SK-N-SH (cell line): ENCODE measurements at regions not wholly inside any gene's neighbourhood (a gene's known extent, or its start where the extent isn't known, plus 50 kb on each side); places are given as distances from the start of the nearest gene placed in this dataset.

ENCODE experiments used
- CTCF ChIA-PET: fragments of 300-600, 350-600 bp; formaldehyde crosslinking; extraction: SDS; loops from one replicate; lab custom pipeline; 2021; lab: Yijun Ruan, JAX
- POLR2A ChIA-PET: fragments of 350-600 bp; sonication (Branson Sonifier 250); formaldehyde crosslinking; extraction: SDS; loops from one replicate; lab custom pipeline; 2020; ENCODE audit warnings: antibody characterized with exemption, inconsistent platforms; lab: Yijun Ruan, JAX
- DNase-seq: peaks from one replicate; pipeline ENCODE4 v3.0.0; 2012
- H2AFZ ChIP-seq: fragments of 200-600 bp; sonication (generic); 2 replicates; pipeline ENCODE4 v1.8.1; 2016; ENCODE audit warnings: antibody characterized with exemption, mild to moderate bottlenecking, low read depth
- H3F3A ChIP-seq: fragments of 200-600 bp; sonication (generic); replicated peaks from 2 replicates; pipeline ENCODE3; 2016; ENCODE audit warnings: antibody characterized with exemption, mild to moderate bottlenecking; ENCODE audit not compliant: insufficient read depth
- H3K27ac ChIP-seq, 2 experiments: fragments of 200-500 bp in 1 of 2; fragments of 200-600 bp in 1 of 2; sonication (Bioruptor generic) in 1 of 2; sonication (generic), shearing (Covaris generic) in 1 of 2; 2 replicates each; pipeline versions ENCODE4 v1.5.1 to v1.6.1; 2014 to 2016; ENCODE audit warnings: low read depth in 2 of 2, inconsistent platforms in 1 of 2, low read length in 1 of 2, mild to moderate bottlenecking in 1 of 2, mixed read lengths in 1 of 2
- H3K27me3 ChIP-seq: fragments of 200-600 bp; sonication (generic), shearing (Covaris generic); 2 replicates; pipeline ENCODE4 v1.6.1; 2016; ENCODE audit warnings: mixed run types; ENCODE audit not compliant: insufficient read depth
- H3K36me3 ChIP-seq, 2 experiments: fragments of 200-500 bp in 1 of 2; fragments of 200-600 bp in 1 of 2; sonication (Bioruptor generic) in 1 of 2; sonication (generic) in 1 of 2; replicated peaks in 1 of 2; 2 replicates each; pipeline versions ENCODE3 to v1.5.1; 2014 to 2016; ENCODE audit warnings: low read length in 1 of 2, mild to moderate bottlenecking in 1 of 2; ENCODE audit not compliant: insufficient read depth in 2 of 2, control insufficient read depth in 1 of 2
- H3K4me1 ChIP-seq, 2 experiments: fragments of 200-500 bp in 1 of 2; fragments of 200-600 bp in 1 of 2; sonication (Bioruptor generic) in 1 of 2; sonication (generic), shearing (Covaris generic) in 1 of 2; 2 replicates each; pipeline versions ENCODE4 v1.5.1 to v1.6.1; 2014 to 2016; ENCODE audit warnings: low read depth in 1 of 2, low read length in 1 of 2, mixed run types in 1 of 2; ENCODE audit not compliant: insufficient read depth in 2 of 2, control insufficient read depth in 1 of 2
- H3K4me2 ChIP-seq: fragments of 200-600 bp; sonication (generic), shearing (Covaris generic); 2 replicates; pipeline ENCODE4 v1.6.1; 2017; ENCODE audit warnings: mixed run types
- H3K4me3 ChIP-seq, 2 experiments: fragments of 200-500 bp in 1 of 2; fragments of 200-600 bp in 1 of 2; sonication (Bioruptor generic) in 1 of 2; sonication (generic), shearing (Covaris generic) in 1 of 2; 2 replicates each; pipeline versions ENCODE4 v1.5.1 to v1.8.1; 2014 to 2016; ENCODE audit warnings: low read depth in 2 of 2, inconsistent platforms in 1 of 2, low read length in 1 of 2, mild to moderate bottlenecking in 1 of 2, mixed read lengths in 1 of 2, moderate library complexity in 1 of 2
- H3K79me2 ChIP-seq: fragments of 200-600 bp; sonication (generic); 2 replicates; pipeline ENCODE4 v1.8.1; 2017; ENCODE audit warnings: mild to moderate bottlenecking; ENCODE audit not compliant: insufficient read depth
- H3K9ac ChIP-seq: fragments of 200-600 bp; sonication (generic); 2 replicates; pipeline ENCODE4 v1.6.1; 2017; ENCODE audit warnings: mixed run types
- H3K9me2 ChIP-seq: fragments of 200-600 bp; sonication (generic); 2 replicates; pipeline ENCODE4 v1.6.1; 2017; ENCODE audit warnings: mixed run types
- H3K9me3 ChIP-seq: fragments of 200-600 bp; sonication (generic); 2 replicates; pipeline ENCODE4 v1.6.1; 2017; ENCODE audit warnings: mixed run types, mild to moderate bottlenecking, moderate library complexity
- H4K20me1 ChIP-seq: fragments of 200-600 bp; sonication (generic); 2 replicates; pipeline ENCODE4 v1.6.1; 2017; ENCODE audit warnings: mild to moderate bottlenecking, mixed run types; ENCODE audit not compliant: insufficient read depth
- CHD2 ChIP-seq: fragments of 150-350 bp; IDR thresholded peaks from 2 replicates; pipeline ENCODE4 v1.6.1; 2018; ENCODE audit warnings: low read length; ENCODE audit not compliant: partially characterized antibody
- FOSL2 ChIP-seq: IDR thresholded peaks from 2 replicates; pipeline ENCODE4 v1.4.0; 2012; ENCODE audit warnings: low read depth, mild to moderate bottlenecking, moderate library complexity, borderline replicate concordance
- GABPA ChIP-seq: IDR thresholded peaks from 2 replicates; pipeline ENCODE4 v1.4.0; 2012; ENCODE audit warnings: low read depth, mild to moderate bottlenecking
- MXI1 ChIP-seq: IDR thresholded peaks from 2 replicates; pipeline ENCODE4 v1.6.1; 2012; ENCODE audit warnings: mild to moderate bottlenecking, low read depth, low read length, improper control_type of control experiment
- NFIC ChIP-seq: IDR thresholded peaks from 2 replicates; pipeline ENCODE4 v1.4.0; 2012; ENCODE audit warnings: borderline replicate concordance
- POLR2AphosphoS5 ChIP-seq: IDR thresholded peaks from 2 replicates; pipeline ENCODE4 v1.6.1; 2012; ENCODE audit warnings: low read depth, low read length
- RAD21 ChIP-seq: IDR thresholded peaks from 2 replicates; pipeline ENCODE4 v1.6.1; 2012; ENCODE audit warnings: mild to moderate bottlenecking, low read length
- RFX5 ChIP-seq: IDR thresholded peaks from 2 replicates; pipeline ENCODE4 v1.6.1; 2012; ENCODE audit warnings: mild to moderate bottlenecking, improper control_type of control experiment, low read length
- SMC3 ChIP-seq: IDR thresholded peaks from 2 replicates; pipeline ENCODE4 v1.6.1; 2012; ENCODE audit warnings: low read depth, low read length, improper control_type of control experiment
- TCF12 ChIP-seq: IDR thresholded peaks from 2 replicates; pipeline ENCODE4 v1.4.0; 2012
- USF1 ChIP-seq: IDR thresholded peaks from 2 replicates; pipeline ENCODE4 v1.4.0; 2012; ENCODE audit warnings: low read depth, borderline replicate concordance
- ZBTB33 ChIP-seq: IDR thresholded peaks from 2 replicates; pipeline ENCODE4 v1.4.0; 2012; ENCODE audit warnings: low read depth, borderline replicate concordance
- WGBS: methylation state at CpG from one replicate; pipeline ENCODE4 v1.1.6; 2017; ENCODE audit warnings: low lambda C conversion rate; 5-methylcytosine and 5-hydroxymethylcytosine counted together
- TF ChIP-seq, protein P1 (sequence below): IDR thresholded peaks from 2 replicates; pipeline ENCODE4 v1.4.0; 2012; ENCODE audit warnings: low read depth
- TF ChIP-seq, protein P2 (sequence below): fragments of 150-350 bp; IDR thresholded peaks from 2 replicates; pipeline ENCODE4 v1.6.1; 2016; ENCODE audit warnings: mild to moderate bottlenecking, low read depth, low read length
- TF ChIP-seq, protein P3 (sequence below): IDR thresholded peaks from 2 replicates; pipeline ENCODE4; 2012
- TF ChIP-seq, protein P4 (sequence below): IDR thresholded peaks from 2 replicates; pipeline ENCODE4 v1.6.1; 2012; ENCODE audit warnings: mild to moderate bottlenecking, low read depth, low read length, moderate library complexity

- TF ChIP-seq USF1 (no peak), TCF12 (peak; percentile 55), POLR2AphosphoS5 (no peak), FOSL2 (peak; percentile 88), MXI1 (no peak), RFX5 (no peak), SMC3 (no peak)
- TF ChIP-seq, protein P1, sequence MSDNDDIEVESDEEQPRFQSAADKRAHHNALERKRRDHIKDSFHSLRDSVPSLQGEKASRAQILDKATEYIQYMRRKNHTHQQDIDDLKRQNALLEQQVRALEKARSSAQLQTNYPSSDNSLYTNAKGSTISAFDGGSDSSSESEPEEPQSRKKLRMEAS = no peak
- TF ChIP-seq, protein P2, sequence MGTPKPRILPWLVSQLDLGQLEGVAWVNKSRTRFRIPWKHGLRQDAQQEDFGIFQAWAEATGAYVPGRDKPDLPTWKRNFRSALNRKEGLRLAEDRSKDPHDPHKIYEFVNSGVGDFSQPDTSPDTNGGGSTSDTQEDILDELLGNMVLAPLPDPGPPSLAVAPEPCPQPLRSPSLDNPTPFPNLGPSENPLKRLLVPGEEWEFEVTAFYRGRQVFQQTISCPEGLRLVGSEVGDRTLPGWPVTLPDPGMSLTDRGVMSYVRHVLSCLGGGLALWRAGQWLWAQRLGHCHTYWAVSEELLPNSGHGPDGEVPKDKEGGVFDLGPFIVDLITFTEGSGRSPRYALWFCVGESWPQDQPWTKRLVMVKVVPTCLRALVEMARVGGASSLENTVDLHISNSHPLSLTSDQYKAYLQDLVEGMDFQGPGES = no peak
- TF ChIP-seq, protein P3, sequence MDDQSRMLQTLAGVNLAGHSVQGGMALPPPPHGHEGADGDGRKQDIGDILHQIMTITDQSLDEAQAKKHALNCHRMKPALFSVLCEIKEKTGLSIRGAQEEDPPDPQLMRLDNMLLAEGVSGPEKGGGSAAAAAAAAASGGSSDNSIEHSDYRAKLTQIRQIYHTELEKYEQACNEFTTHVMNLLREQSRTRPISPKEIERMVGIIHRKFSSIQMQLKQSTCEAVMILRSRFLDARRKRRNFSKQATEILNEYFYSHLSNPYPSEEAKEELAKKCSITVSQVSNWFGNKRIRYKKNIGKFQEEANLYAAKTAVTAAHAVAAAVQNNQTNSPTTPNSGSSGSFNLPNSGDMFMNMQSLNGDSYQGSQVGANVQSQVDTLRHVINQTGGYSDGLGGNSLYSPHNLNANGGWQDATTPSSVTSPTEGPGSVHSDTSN = peak; percentile 56
Measured at GRCh38 chr6:159594750-159595117, 98.3 kb downstream of the SOD2 start (continued).

DNA sequence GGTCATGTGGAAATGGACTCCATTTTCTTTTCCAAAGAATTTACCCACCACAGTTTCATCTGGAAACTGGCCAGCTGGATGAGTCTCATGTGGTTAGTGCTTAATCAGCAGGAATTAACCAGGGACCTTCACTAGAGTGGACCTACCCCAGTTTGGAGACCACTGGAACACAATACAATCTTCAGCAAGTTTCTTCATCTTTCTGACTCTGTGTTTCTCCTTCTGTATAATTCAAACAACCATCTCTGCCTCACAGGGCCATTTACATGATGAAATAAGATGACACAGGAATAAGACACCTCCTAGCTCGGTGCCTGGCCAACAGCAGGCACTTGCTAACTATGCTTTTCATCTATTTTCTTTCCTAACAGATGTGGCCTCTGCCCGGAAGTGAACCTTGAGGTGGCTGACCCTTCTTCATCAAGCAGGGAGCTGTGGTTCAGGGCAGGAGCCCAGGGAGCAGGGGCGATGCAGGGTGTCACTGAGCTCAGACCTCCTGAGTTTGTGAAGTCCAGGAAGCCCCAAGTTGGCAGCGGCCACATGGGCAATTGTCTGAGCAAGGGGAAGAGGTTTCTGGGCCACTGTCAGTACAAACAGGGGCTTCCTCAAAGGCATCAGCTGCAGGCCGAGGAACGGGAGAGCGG, 98.8 kb downstream of the SOD2 start:
- Histone ChIP-seq H2AFZ (peak overlapping the region; percentile 82), H3K9me3 (no peaks in the 10 kb centered on the region), H3K9me2 (no peaks in the 10 kb centered on the region), H3K36me3 (no peaks in the 10 kb centered on the region), H4K20me1 (peaks cover 3% of the 10 kb centered on the region; the same call in 1 of the 2 replicates), H3K4me2 (peak overlapping the region; percentile 87), H3K79me2 (no peaks in the 10 kb centered on the region), H3K27ac (peak overlapping the region in 1 of 2 experiments; percentile 100; a peak in 2 of 4 replicates), H3K4me1 (peaks cover 0 to 14% of the 10 kb centered on the region in 2 experiments; a peak in 2 of 4 replicates), H3K4me3 (no peak overlapping the region), H3K9ac (peak overlapping the region; percentile 75; the same call in 1 of the 2 replicates), H3F3A (peaks cover 22% of the 10 kb centered on the region), H3K27me3 (no peaks in the 10 kb centered on the region)
- POLR2A ChIA-PET = no interaction called here
- CTCF ChIA-PET = interaction anchor here (1.1 kb wide), 1 partner anchor 39 kb away, joined by 3 read pairs; no protein-coding TSS in a partner anchor
- DNase-seq = no peak
- 29% methylated on average over 7 of the region's 7 CpGs for WGBS
- TF ChIP-seq NFIC (peak; percentile 62), CHD2 (no peak), SMC3 (no peak), TCF12 (no peak), RAD21 (no peak), GABPA (no peak), ZBTB33 (no peak)
- TF ChIP-seq, protein P4, sequence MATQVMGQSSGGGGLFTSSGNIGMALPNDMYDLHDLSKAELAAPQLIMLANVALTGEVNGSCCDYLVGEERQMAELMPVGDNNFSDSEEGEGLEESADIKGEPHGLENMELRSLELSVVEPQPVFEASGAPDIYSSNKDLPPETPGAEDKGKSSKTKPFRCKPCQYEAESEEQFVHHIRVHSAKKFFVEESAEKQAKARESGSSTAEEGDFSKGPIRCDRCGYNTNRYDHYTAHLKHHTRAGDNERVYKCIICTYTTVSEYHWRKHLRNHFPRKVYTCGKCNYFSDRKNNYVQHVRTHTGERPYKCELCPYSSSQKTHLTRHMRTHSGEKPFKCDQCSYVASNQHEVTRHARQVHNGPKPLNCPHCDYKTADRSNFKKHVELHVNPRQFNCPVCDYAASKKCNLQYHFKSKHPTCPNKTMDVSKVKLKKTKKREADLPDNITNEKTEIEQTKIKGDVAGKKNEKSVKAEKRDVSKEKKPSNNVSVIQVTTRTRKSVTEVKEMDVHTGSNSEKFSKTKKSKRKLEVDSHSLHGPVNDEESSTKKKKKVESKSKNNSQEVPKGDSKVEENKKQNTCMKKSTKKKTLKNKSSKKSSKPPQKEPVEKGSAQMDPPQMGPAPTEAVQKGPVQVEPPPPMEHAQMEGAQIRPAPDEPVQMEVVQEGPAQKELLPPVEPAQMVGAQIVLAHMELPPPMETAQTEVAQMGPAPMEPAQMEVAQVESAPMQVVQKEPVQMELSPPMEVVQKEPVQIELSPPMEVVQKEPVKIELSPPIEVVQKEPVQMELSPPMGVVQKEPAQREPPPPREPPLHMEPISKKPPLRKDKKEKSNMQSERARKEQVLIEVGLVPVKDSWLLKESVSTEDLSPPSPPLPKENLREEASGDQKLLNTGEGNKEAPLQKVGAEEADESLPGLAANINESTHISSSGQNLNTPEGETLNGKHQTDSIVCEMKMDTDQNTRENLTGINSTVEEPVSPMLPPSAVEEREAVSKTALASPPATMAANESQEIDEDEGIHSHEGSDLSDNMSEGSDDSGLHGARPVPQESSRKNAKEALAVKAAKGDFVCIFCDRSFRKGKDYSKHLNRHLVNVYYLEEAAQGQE = no peak
